ENCODE measurements at regions not wholly inside any gene's neighbourhood (a gene's known extent, or its start where the extent isn't known, plus 50 kb on each side); places are given as distances from the start of the nearest gene placed in this dataset.

GRCh38 chr10:98332623-98333269 is 64.8 kb upstream of the LOXL4 start:
- in situ Hi-C loops (cut with HindIII; ENCODE audit: low sequenced_read_pairs): no loop called here
- H3K4me3 ChIP-seq (ENCODE audit: low read depth, low read length): no peak overlapping the region
- TF ChIP-seq CTCF (IDR thresholded peaks at IDR 0.05; ENCODE audit: low read depth, low read length, missing control alignments): no peak
- no peak for DNase-seq (ENCODE audit: low read depth)

DNA sequence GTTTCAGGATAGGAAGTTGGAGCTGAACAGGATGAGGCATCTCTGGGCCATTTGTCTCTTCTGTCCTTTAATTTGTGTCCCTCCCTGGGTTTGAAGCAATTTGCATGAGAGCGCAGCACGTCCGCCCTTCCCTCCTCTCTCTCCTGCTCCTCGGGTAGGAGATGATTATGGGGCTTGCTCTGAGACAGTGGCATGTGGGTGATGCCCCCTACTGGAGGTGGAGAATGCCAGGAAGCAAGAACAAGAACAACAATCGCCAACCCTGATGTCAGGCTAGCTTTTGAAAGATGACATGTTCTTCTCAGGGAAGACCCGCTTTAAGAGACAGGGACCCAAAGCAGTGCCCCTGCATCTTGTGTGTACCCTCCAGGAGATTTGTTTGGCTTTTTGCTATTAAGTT is 63.9 kb upstream of the LOXL4 start:
- no peak overlapping the region for H3K4me3 ChIP-seq (ENCODE audit: low read depth, low read length)
- in situ Hi-C loops (cut with HindIII; ENCODE audit: low sequenced_read_pairs): no loop called here
- DNase-seq (ENCODE audit: low read depth): no peak
- peak; percentile 10 for TF ChIP-seq CTCF (IDR thresholded peaks at IDR 0.05; ENCODE audit: low read depth, low read length, missing control alignments)

- TF ChIP-seq CTCF (IDR thresholded peaks at IDR 0.05; ENCODE audit: low read depth, low read length, missing control alignments): no peak
- DNase-seq (ENCODE audit: low read depth): no peak
These were observed 63.0 kb upstream of the LOXL4 start for GRCh38 chr10:98330987-98331386.

GRCh38 chr10:98328640-98329039 is 60.6 kb upstream of the LOXL4 start:
- in situ Hi-C loops (cut with HindIII; ENCODE audit: low sequenced_read_pairs): loop anchor here (5.0 kb wide), 1 partner anchor 36 kb away; no protein-coding TSS in a partner anchor
- TF ChIP-seq CTCF (IDR thresholded peaks at IDR 0.05; ENCODE audit: low read depth, low read length, missing control alignments): no peak
- H3K4me3 ChIP-seq (ENCODE audit: low read depth, low read length): no peak overlapping the region
- no peak for DNase-seq (ENCODE audit: low read depth)

More at GRCh38 chr10:98330987-98331386, 63.0 kb upstream of the LOXL4 start:
- H3K4me3 ChIP-seq (ENCODE audit: low read depth, low read length): no peak overlapping the region
- in situ Hi-C loops (cut with HindIII; ENCODE audit: low sequenced_read_pairs): no loop called here

DNA sequence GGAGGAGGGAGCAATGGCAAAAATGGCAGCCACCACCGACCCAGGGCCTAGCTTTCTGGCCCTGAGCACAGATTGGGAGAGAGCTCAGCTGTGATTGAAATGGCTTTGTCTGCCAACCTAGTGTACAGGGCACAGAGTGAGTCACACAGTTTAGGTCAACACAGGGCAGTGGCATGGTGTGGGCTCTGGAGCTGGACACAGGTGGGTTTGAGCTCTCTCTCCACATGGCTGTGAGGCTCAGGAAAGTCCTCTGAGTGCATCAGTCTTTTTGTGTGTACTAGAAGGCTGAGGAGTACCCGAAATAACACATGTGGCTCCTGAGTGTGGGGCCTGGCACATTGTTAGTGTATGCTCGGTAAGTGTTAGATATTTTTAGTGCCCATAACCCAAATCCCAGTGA is 60.2 kb upstream of the LOXL4 start:
- no peak for TF ChIP-seq CTCF (IDR thresholded peaks at IDR 0.05; ENCODE audit: low read depth, low read length, missing control alignments)
- no peak overlapping the region for H3K4me3 ChIP-seq (ENCODE audit: low read depth, low read length)
- DNase-seq (ENCODE audit: low read depth): no peak
- in situ Hi-C loops (cut with HindIII; ENCODE audit: low sequenced_read_pairs): loop anchor here (5.0 kb wide), 1 partner anchor 36 kb away; no protein-coding TSS in a partner anchor

GRCh38 chr10:98326621-98327027 is 58.6 kb upstream of the LOXL4 start:
- in situ Hi-C loops (cut with HindIII; ENCODE audit: low sequenced_read_pairs): loop anchor here (5.0 kb wide), 1 partner anchor 34 kb away; no protein-coding TSS in a partner anchor
- no peak for DNase-seq (ENCODE audit: low read depth)
- no peak overlapping the region for H3K4me3 ChIP-seq (ENCODE audit: low read depth, low read length)
- TF ChIP-seq CTCF (IDR thresholded peaks at IDR 0.05; ENCODE audit: low read depth, low read length, missing control alignments): no peak

Measured in astrocyte of the cerebellum (primary cell).